ENCODE measurements at regions not wholly inside any gene's neighbourhood (a gene's known extent, or its start where the extent isn't known, plus 50 kb on each side); places are given as distances from the start of the nearest gene placed in this dataset.

- in situ Hi-C loops (cut with HindIII; ENCODE audit: low pct_ligation_motif_present, low sequenced_read_pairs): no loop called here
- TF ChIP-seq, protein P1, sequence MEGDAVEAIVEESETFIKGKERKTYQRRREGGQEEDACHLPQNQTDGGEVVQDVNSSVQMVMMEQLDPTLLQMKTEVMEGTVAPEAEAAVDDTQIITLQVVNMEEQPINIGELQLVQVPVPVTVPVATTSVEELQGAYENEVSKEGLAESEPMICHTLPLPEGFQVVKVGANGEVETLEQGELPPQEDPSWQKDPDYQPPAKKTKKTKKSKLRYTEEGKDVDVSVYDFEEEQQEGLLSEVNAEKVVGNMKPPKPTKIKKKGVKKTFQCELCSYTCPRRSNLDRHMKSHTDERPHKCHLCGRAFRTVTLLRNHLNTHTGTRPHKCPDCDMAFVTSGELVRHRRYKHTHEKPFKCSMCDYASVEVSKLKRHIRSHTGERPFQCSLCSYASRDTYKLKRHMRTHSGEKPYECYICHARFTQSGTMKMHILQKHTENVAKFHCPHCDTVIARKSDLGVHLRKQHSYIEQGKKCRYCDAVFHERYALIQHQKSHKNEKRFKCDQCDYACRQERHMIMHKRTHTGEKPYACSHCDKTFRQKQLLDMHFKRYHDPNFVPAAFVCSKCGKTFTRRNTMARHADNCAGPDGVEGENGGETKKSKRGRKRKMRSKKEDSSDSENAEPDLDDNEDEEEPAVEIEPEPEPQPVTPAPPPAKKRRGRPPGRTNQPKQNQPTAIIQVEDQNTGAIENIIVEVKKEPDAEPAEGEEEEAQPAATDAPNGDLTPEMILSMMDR (IDR thresholded peaks at IDR 0.05; ENCODE audit: low read depth, low read length, missing control alignments): no peak
- Histone ChIP-seq H3K27ac (no peak overlapping the region), H3K4me3 (ENCODE audit: low read depth, low read length) (no peak overlapping the region), H3K27me3 (replicated peaks) (no peaks in the 10 kb centered on the region), H3K36me3 (replicated peaks) (no peaks in the 10 kb centered on the region)
- DNase-seq: no peak
These were observed 483.9 kb downstream of the CD83 start for GRCh38 chr6:14601490-14601889.

GRCh38 chr6:14606353-14606752 lies 488.8 kb downstream of the CD83 start:
- no peak overlapping the region for H3K27ac ChIP-seq
- H3K36me3 ChIP-seq (replicated peaks): no peaks in the 10 kb centered on the region
- no peak for DNase-seq
- H3K27me3 ChIP-seq (replicated peaks): no peaks in the 10 kb centered on the region
- in situ Hi-C loops (cut with HindIII; ENCODE audit: low pct_ligation_motif_present, low sequenced_read_pairs): no loop called here
- TF ChIP-seq, protein P1 (IDR thresholded peaks at IDR 0.05; ENCODE audit: low read depth, low read length, missing control alignments): no peak
- H3K4me3 ChIP-seq (ENCODE audit: low read depth, low read length): no peak overlapping the region

- DNase-seq: no peak
- Histone ChIP-seq H3K27me3 (replicated peaks) (no peaks in the 10 kb centered on the region), H3K36me3 (replicated peaks) (no peaks in the 10 kb centered on the region), H3K27ac (no peak overlapping the region), H3K4me3 (ENCODE audit: low read depth, low read length) (no peak overlapping the region)
- TF ChIP-seq, protein P1 (IDR thresholded peaks at IDR 0.05; ENCODE audit: low read depth, low read length, missing control alignments): no peak
- in situ Hi-C loops (cut with HindIII; ENCODE audit: low pct_ligation_motif_present, low sequenced_read_pairs): no loop called here
These were observed 492.6 kb downstream of the CD83 start for GRCh38 chr6:14610141-14610540.

DNA sequence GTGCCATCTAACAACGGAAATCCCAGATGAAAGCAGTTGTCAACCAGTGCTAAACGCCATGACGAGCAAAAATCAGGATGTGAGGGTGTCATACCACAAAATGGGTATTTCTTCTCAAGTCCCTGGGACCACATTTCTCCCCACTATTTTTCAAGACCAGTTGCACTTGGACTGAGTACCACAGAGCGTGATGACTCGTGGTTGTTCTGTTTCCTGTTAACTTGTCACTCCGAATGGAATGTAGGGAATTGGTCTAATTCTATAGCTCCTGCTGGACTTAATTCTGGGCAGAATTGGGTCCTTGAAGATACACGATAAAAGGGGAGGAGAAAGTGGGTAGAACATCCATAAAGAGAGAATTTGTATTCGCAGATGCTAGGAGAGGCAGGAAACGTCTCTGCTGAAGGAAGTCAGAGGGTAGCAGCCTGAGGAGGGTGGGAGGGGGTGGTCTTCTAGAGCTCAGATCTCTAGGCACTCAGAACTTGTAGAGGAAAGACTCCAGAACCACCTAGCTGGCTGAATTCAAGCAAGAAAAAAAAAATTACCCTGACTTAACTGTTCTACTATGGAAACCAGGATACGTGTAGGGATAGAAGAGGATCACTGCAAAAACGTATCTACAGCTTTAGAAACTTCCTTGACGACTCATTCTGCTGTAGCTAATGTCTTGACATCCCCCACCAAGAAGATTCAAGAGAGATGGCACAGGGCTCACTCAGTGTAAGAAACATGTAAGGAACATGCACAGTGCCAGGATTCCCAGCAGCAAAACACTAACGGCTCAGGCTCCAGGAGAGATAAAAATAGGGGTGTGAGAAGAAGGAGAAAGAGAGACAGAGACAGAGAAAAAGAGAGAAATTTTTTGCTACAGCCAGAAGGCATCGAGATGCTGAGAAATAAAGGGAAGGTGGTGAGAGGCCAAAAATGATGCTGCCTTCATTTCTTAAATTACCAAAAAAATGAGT lies 494.7 kb downstream of the CD83 start:
- Histone ChIP-seq H3K36me3 (replicated peaks) (no peaks in the 10 kb centered on the region), H3K27ac (no peak overlapping the region), H3K4me3 (ENCODE audit: low read depth, low read length) (no peak overlapping the region), H3K27me3 (replicated peaks) (no peaks in the 10 kb centered on the region)
- in situ Hi-C loops (cut with HindIII; ENCODE audit: low pct_ligation_motif_present, low sequenced_read_pairs): no loop called here
- DNase-seq: peak; percentile 14
- TF ChIP-seq, protein P1 (IDR thresholded peaks at IDR 0.05; ENCODE audit: low read depth, low read length, missing control alignments): no peak

- DNase-seq: no peak
- H3K27ac ChIP-seq: no peak overlapping the region
- H3K4me3 ChIP-seq (ENCODE audit: low read depth, low read length): no peak overlapping the region
- H3K36me3 ChIP-seq (replicated peaks): no peaks in the 10 kb centered on the region
- in situ Hi-C loops (cut with HindIII; ENCODE audit: low pct_ligation_motif_present, low sequenced_read_pairs): no loop called here
- TF ChIP-seq, protein P1 (IDR thresholded peaks at IDR 0.05; ENCODE audit: low read depth, low read length, missing control alignments): no peak
- no peaks in the 10 kb centered on the region for H3K27me3 ChIP-seq (replicated peaks)
These were observed 497.1 kb downstream of the CD83 start for GRCh38 chr6:14614631-14615030.
